Activated CD4-positive, alpha-beta T cell treated with anti-CD3 and anti-CD28 coated beads for 48 hours (primary cell): ENCODE measurements at regions not wholly inside any gene's neighbourhood (a gene's known extent, or its start where the extent isn't known, plus 50 kb on each side); places are given as distances from the start of the nearest gene placed in this dataset.

Source experiments
- DNase-seq: peaks from one replicate; pipeline ENCODE4 v3.0.0-alpha.2; 2020

- DNase-seq, result no peak
Observed at GRCh38 chr4:180799798-180800197, 1443.4 kb upstream of the TENM3 start.

DNA sequence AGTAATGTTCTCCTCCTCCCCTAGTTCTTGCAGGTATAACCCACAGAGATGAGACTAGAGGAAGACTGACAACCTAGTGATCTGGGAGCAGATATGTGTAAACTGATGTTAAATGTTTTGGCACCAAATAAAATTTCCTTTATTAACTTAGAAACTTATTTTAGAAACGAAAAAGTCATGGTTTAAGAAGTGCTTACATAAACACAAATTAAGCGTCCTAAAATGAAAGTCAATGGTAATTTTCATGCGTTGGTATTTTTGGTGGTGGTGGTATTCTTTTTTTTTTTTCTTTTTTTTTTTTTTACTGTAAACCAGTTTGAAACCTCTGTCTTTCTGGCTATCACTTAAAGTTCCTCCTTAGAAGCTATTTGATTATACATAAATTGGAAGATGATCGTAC is 1438.1 kb upstream of the TENM3 start:
- DNase-seq, result no peak

DNA sequence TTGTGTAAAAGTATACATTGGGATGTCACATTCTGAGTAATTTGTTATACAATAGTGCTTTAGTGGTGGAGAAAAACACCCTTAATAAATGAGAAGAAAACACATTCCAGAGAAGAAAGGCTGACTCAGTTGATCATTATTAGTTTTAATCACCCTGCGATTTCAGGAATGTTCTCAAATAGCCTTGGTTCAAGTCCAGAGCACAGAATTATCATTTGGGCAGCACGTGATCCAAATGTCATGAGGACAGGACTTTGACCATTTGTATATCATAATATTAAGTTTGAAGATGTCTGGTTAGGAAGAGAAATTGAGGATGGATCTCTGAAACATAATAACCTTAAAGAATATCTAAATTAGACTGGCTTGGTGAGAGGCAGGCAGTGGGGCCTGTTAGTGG is 1434.3 kb upstream of the TENM3 start:
- no peak for DNase-seq

- DNase-seq, result no peak
Observed at GRCh38 chr4:180809439-180809838, 1433.8 kb upstream of the TENM3 start.

- DNase-seq, result no peak
Observed at GRCh38 chr4:180810581-180810980, 1432.6 kb upstream of the TENM3 start.

GRCh38 chr4:180811556-180811955 is 1431.6 kb upstream of the TENM3 start:
- DNase-seq, result no peak

DNA sequence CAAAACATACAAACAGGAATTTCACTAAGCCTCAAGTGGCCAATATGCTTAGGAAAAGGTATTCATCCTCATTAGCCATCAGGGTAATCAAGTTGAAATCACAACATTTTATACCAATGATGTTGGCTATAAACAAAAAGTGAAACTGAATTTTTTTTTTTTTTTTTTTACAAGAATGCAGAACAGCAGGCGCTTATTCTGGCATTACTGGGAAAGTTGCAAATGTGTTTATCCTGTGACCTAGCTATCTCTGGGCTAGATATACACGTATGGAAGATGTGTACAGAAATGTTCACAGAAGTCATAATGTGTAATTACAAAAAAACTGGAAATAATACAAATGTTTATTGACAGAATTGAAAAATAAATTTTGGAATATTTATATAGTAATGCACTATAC is 1430.4 kb upstream of the TENM3 start:
- no peak for DNase-seq

DNA sequence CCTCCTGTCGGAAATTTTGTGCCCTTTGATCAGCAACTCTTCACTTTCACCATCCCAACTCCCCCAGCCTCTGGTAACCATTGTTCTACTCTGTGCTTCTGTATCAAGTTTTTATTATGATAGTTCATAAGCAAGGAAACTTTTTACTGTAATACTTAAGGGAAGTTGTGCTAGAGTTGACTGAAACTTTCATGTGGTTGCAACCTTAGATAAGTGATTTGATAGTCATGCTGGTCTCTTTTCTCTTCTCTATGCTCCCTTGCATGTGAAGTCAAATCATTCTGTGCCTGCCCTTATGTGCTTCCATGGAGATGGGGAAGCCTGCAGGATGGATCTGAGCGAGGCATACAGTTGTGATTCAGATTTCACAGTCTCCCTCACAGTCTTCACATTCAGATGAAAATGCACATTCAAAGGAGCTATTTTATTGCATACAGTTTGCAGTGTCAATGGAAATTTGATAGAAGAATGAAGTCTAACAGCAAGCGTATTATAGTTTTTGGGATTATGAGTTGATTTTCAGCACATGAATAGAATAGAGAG is 1428.3 kb upstream of the TENM3 start:
- DNase-seq, result no peak

GRCh38 chr4:180817529-180817928 is 1425.7 kb upstream of the TENM3 start:
- no peak for DNase-seq

DNA sequence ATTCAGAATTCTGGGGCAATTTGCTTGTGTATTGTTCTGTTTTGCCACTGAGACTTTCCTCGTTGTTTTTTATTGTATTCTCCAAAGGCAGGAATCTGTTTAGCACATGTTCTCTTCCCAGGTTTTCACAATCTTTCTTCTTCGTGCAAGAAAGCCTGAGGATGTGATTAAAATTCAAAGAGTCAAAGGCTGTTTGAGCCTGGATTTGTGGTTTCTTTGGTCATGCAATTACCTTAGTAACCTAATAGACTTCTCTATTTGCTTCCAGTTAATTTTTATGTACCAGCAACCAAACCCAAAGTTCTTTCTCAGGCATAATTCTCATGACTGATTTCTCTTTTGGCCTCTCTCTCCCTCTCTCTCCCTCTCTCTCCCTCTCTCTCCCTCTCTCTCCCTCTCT is 1420.1 kb upstream of the TENM3 start:
- DNase-seq, result no peak

DNA sequence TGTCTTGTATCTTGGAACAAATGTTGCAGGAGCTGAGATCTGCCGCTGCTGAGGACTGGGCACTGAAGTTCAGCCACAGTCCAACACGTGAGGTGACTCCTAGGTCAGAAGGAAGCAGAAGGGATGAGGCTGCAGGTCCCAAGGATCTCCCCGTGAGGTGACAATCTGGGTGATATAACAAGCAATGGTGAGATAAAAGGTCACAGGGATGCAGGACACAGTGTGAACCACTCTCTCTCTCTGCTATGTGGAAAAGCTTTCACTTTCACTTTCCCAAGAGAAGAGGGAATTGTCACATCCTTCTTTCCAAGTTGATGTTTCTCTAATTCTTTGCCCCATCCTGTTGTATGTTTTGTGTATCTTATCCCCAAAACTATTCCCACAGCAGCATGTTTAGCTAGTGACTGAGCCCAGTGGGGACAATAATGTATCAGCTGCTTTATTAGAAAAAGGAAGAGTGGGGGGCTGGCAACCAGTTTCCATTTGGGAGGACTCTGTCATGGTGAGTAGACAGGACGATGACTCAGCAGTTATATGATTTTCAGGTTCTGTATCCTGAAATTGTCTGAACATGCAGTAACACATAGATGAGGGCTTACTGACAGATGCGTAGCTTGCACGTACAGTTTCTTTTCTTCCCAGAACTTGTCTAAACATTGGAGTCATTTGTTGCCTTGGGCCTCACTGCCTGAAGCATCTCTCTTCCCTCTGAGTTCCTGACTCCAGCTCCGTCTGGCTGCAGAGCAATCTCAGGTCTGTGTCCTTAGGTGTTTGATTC is 1415.8 kb upstream of the TENM3 start:
- no peak for DNase-seq

GRCh38 chr4:180828455-180829018 is 1414.7 kb upstream of the TENM3 start:
- DNase-seq, result peak; percentile 3

DNA sequence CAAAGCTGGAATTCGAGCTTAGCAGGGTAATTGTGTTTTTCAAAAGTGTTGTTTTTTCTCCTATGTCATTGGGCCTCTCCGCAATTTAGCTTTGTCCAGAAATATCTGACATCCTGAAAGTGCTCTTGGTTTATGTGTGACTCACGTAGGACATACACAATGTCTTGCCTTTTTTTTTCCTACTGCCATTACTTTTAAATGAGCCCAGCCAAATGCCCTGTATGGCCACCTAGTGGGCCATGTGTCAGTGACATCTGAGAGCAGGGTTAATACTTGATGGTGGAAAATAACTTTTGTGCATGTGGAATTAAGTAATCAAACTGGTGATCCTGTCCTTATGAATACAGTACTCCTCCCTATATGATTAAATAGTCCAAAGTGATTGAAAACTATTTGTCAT is 1411.1 kb upstream of the TENM3 start:
- DNase-seq, result no peak

- DNase-seq, result no peak
Observed at GRCh38 chr4:180840142-180840541, 1403.1 kb upstream of the TENM3 start.

DNA sequence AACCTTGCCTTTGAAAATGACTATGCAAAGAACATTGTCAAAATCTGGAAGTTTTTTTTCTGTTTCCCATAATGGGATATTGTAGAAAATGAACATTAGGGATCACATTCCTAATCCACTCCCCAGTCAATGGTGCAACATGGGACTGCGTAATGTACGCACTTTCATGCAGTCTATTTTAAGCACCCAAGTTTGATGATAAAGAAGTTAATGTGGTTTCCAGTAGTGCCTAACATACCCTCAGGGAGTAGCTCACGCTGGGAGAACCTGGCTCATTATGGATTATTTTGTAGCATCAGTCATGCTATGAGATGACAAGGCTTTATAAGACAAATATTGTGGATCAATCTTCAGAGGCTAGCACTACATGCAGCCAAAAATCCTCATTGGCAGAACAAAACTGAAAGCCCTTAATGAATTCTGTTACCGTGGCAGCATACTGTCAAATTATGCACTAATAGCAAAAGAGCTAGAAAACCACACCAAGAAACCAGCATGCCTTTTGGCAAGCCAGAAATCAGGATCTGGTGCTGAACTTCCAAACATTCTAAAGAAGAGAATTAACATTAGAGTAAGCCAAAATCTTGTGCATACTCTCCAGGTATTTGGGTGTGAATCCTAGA is 1392.8 kb upstream of the TENM3 start:
- no peak for DNase-seq

DNA sequence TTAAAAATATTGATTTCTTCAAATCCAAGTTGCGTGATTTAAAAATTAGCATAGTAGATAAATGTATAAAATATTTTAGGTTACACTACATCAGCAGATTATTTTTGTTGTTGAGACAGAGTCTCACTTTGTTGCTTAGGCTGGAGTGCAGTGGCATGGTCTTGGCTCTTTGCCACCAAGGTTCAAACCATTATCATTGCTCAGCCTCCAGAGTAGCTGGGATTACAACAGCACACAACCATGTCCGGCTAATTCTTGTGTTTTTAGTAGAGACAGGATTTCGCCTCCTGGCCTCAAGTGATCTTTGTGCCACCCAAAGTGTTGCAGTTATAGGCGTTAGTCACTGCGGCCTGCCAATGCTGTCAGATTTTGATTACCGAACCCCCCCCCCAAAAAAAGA is 1390.5 kb upstream of the TENM3 start:
- no peak for DNase-seq

DNA sequence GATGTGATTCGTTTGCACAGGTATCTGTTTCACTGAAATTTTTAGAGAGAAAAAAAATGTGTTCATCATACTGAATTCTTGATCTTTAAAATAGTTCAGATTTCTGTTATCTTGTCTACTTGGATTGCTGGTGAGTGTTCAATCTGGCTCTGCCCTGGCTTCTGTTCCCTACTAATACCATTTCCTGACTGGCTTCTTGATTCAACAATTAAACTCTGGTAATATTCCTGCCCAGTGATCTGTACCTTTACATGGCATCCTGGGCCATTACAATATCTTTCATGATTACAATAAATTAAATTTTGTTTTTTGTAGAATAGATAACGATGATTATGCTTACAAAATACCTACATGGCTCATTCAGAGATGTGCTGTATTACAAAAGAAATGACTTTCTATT is 1388.0 kb upstream of the TENM3 start:
- DNase-seq, result no peak

DNA sequence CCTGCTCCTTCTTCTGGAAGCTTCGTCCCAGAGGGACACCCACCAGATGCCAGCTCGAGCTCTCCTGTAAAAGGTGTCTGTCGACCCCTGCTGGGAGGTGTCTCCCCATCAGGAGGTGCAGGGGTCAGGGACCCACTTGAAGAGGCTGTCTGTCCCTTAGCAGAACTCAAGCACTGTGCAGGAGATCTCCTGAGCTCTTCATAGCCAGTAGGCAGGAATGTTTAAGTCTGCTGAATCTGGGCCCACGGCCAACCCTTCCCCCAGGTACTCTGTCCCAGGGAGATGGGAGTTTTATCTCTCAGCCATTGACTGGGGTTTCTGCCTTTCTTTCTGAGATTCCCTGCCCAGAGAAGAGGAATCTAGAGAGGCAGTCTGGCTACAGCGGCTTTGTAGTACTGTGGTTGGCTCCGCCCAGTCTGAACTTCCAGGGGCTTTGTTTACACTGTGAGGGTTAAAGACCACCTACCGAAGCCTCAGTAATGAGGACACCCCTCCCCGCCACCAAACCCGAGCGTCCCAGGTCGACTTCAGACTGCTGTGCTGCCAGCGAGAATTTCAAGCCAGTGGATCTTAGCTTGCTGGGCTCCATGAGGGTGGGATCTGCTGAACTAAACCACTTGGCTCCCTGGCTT is 1383.0 kb upstream of the TENM3 start:
- DNase-seq, result no peak

GRCh38 chr4:180861651-180862050 is 1381.6 kb upstream of the TENM3 start:
- DNase-seq, result no peak

GRCh38 chr4:180866933-180867643 is 1376.1 kb upstream of the TENM3 start:
- no peak for DNase-seq

- DNase-seq, result no peak
Observed at GRCh38 chr4:180870623-180871022, 1372.6 kb upstream of the TENM3 start.

DNA sequence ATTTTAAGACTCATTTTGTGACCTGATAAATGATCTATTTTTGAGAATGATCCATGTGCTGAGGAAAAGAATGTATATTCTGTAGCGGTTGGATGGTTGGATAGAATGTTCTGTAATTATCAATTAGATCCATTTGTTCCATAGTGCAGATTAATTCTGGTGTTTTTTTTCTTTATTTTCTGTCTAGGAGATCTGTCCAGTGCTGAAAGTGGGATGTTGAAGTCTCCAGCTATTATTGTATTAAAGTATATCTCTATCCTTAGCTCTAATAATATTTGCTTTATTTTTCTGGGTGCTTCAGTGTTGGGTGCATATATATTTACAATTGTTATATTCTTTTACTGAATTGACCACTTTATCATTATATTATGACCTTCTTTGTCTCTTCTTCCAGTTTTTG is 1344.9 kb upstream of the TENM3 start:
- no peak for DNase-seq

DNA sequence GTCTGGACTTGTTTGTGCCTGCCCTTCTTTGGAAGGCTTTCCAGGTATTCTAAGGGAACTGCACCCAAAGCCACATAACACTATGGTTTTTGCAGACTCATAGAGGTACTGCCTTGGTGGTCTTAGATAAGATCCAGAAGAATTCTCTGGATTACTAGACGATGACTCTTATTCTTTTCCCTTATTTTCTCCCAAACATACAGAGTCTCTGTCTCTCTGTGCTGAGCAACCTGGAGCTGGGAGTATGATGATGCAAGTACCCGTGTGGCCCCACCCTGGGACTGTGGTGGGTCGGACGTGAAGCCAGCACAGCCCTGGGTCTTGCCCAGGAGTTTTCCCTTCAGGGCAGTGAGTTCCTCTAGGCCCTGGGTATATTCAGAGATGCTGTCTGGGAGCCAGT is 1342.4 kb upstream of the TENM3 start:
- no peak for DNase-seq
